ENCODE measurements at regions not wholly inside any gene's neighbourhood (a gene's known extent, or its start where the extent isn't known, plus 50 kb on each side); places are given as distances from the start of the nearest gene placed in this dataset.

DNA sequence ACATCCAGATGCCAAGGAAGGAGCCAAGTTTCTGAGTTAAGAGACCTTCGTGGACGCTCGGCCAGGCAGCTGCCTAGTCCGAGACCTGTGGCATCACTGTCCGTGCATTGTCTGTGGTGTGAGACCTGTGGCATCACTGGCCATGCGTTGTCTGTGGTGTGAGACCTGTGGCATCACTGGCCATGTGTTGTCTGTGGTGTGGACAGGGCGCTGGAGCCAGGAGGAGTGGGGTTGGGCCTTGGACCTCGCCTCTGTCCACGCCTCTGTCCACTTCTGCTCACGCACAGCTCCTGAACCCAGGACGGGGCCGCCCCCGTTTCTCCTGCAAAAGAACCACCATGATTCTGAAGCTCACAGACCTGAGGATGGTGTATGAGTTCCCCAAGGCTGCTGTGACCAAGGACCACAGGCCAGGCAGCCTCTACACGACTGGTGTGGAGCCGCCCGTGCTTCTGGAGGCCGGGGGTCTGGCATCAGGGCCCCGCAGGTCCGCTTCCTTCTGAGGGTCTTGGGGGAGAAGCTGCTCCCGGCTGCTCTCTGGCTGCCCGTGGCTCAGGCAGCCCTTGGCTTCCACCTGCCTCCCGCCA is 1218.3 kb downstream of the BRD1 start:
- TF ChIP-seq, protein P1, sequence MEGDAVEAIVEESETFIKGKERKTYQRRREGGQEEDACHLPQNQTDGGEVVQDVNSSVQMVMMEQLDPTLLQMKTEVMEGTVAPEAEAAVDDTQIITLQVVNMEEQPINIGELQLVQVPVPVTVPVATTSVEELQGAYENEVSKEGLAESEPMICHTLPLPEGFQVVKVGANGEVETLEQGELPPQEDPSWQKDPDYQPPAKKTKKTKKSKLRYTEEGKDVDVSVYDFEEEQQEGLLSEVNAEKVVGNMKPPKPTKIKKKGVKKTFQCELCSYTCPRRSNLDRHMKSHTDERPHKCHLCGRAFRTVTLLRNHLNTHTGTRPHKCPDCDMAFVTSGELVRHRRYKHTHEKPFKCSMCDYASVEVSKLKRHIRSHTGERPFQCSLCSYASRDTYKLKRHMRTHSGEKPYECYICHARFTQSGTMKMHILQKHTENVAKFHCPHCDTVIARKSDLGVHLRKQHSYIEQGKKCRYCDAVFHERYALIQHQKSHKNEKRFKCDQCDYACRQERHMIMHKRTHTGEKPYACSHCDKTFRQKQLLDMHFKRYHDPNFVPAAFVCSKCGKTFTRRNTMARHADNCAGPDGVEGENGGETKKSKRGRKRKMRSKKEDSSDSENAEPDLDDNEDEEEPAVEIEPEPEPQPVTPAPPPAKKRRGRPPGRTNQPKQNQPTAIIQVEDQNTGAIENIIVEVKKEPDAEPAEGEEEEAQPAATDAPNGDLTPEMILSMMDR (IDR thresholded peaks at IDR 0.05), result no peak
- Histone ChIP-seq H3K4me3 (no peak overlapping the region), H3K27ac (no peak overlapping the region)
- no peak for DNase-seq (ENCODE audit: low spot score)

DNA sequence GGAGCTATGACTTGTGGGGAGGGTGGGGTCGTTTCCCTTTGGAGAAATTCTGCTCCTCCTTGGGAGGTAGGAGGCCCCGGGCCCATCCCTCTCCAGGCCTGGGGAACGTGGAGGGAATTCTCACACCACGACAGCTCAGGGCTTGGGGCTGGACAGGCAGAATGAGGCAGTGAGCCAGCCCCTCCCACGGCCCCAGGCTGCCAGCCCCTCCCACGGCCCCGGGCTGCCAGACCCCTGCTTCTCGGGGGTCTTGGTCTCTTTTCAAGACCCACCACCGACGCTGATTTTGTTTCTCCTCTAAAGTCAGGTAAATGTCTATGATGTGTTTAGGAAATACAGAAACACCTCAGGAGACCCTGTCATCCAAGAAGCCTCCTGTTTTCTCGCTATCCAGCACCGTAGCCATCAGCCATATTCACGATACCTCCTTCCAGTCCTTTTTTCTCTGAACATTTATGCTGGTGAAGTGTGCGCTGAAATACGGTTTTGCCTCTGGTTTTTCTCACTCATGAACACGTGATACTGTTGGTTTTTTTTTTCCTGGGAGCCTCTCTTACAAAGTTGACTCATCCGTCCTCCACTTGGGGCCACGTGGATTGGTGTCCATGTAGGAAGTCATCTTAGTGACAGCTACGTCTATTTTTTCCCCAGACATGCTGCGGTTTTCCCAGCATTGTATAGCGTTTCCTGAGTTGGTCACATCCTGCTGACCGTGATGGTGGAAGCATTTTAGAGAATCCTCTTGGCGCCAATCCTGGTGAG is 1219.6 kb downstream of the BRD1 start:
- TF ChIP-seq, protein P1 (IDR thresholded peaks at IDR 0.05), result no peak
- no peak for DNase-seq (ENCODE audit: low spot score)
- H3K4me3 ChIP-seq, result no peak overlapping the region
- H3K27ac ChIP-seq, result no peak overlapping the region

DNA sequence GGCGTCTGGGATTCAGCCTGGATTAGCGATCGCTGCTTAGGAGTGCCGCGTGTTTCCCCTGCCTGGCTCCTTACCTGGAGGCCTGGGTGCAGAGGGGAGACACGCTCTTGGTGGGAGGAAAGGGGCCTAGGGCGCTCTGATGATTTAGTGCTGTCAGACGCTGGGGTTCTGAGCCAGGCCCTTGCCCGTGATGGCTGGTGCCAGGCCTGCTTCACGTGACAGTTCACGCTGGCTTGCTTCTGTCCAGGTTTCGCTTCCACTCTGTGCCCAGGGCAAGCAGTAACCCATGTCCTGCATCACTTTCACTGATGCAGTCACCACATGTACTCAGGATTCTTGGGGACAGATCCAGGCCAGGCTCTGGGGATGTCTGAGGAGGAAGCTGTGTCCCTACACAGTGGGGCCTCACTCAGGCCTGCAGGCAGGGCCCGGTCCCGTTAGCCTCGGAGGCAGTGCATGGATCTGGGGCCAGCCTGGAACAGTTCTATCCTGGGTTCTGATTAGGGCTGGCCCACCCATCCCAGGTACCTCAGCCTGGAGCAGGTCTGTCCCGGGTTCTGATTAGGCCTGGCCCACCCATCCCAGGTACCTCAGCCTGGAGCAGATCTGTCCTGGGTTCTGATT is 1220.9 kb downstream of the BRD1 start:
- H3K27ac ChIP-seq, result no peak overlapping the region
- DNase-seq (ENCODE audit: low spot score), result no peak
- TF ChIP-seq, protein P1 (IDR thresholded peaks at IDR 0.05), result no peak
- no peak overlapping the region for H3K4me3 ChIP-seq

DNA sequence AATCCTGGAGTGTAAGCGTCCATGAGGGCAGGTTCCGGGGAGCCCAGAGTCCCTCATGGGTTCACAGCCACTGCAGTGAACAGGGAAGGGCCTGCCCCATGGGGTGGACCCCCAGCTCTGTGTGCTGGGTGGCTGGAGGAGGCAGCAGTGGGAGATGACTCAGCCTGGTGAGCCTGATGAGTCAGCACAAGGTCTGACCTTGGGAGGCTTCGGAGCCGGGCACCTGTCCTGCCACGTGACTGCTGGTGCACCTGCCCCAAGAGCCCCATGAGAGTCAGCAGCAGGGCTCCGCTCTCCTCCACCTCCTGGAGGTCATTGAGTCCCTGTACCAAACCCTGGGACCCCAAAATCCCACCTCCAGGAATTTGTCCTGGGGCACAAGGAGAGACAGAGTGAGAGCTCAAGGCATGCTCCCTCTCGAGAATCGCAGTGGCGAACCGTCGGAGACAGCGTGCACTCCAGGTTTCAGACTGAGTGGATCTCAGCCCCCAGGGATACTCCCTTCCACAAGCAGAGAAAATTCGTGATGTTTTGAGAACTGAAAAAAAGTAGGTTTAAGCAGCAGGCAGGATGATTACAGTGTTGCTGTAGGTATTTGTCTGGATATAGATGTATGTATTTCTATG is 1221.7 kb downstream of the BRD1 start:
- H3K4me3 ChIP-seq, result no peak overlapping the region
- no peak for DNase-seq (ENCODE audit: low spot score)
- no peak overlapping the region for H3K27ac ChIP-seq
- TF ChIP-seq, protein P1 (IDR thresholded peaks at IDR 0.05), result no peak

DNA sequence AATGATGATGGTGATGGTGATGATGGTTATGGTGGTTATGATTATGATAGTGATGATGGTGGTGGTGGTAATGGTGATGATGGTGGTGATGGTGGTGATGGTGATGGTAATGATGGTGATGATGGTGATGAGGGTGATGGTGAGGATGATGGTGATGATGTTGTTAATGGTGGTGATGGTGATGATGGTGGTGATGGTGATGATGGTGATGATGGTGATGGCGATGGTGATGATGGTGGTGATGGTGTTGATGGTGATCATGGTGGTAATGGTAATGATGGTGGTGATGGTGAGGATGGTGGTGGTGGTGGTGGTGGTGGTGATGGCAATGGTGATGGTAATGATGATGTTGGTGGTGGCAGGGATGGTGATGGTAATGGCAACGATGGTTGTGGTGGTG is 1222.5 kb downstream of the BRD1 start:
- no peak for DNase-seq (ENCODE audit: low spot score)

DNA sequence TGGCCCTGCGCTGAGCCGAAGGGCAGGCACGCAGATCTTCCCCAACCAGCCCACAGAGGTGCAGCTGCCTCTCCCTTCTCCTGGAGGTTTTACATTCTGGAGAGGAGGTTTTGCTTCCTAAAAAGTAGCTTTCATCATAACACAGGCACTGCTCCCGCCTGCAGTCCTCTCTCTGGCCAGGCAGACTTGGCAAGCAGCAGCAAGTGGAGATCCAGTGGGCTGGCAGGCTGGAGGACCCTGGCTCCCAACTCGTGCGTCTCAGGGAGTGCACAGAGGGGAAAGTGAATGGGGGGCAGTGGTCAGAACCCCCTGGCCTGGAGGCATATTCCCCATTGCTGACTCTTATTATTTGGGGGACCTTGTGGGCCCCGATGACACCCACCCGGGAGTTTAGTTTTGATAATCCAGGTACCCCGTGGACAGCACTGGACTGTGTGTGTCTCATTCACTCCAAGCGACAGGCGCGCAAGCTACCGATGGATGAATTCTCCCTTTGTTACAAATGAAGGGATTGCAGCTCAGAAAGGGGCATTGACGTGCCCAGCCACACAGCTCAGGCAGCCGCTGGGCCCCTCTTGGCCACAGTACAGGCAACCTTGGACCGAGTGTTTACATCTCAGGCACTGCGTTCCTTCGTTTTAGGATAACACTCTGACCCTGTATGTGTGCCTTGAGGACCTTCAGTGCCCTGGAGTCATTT is 1223.9 kb downstream of the BRD1 start:
- H3K27ac ChIP-seq, result no peak overlapping the region
- TF ChIP-seq, protein P1 (IDR thresholded peaks at IDR 0.05), result no peak
- no peak overlapping the region for H3K4me3 ChIP-seq
- no peak for DNase-seq (ENCODE audit: low spot score)

More for the DNA sequence above, 1222.5 kb downstream of the BRD1 start:
- TF ChIP-seq, protein P1 (IDR thresholded peaks at IDR 0.05), result no peak
- Histone ChIP-seq H3K4me3 (no peak overlapping the region), H3K27ac (no peak overlapping the region)
